ENCODE measurements at regions not wholly inside any gene's neighbourhood (a gene's known extent, or its start where the extent isn't known, plus 50 kb on each side); places are given as distances from the start of the nearest gene placed in this dataset.

DNA sequence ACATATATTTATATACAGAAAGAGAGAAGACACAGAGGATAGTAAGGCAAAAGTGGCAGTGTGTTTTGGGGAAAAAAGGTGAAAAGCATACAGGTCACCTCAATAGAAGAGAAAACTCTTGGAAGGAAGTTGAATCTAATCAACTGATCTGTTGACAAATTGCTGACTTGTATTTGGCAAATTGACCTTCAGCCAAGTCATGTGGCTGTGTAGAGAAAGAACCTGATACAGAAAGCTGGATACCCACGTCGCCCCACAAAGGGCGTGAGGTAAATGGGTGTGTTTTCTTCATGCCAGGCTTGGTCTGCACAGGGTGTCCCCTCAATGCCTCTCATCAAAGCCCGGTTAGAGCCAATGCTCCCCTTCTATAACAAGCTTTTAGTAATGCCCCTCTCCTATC, 230.0 kb upstream of the KLHL29 start:
- DNase-seq (ENCODE audit: low spot score) (no peak), ATAC-seq (no peak)
- TF ChIP-seq ZNF396 (CRISPR knock-in tag; IDR thresholded peaks at IDR 0.05; ENCODE audit: borderline replicate concordance) (no peak), SMAD4 (CRISPR knock-in tag; IDR thresholded peaks at IDR 0.05) (no peak), NFATC4 (CRISPR knock-in tag; IDR thresholded peaks at IDR 0.05) (no peak), ZNF671 (CRISPR knock-in tag; IDR thresholded peaks at IDR 0.05) (no peak), ZNF423 (CRISPR knock-in tag; IDR thresholded peaks at IDR 0.05) (no peak), OVOL2 (CRISPR knock-in tag; IDR thresholded peaks at IDR 0.05; ENCODE audit: borderline replicate concordance) (no peak), IRF2 (CRISPR knock-in tag; IDR thresholded peaks at IDR 0.05; ENCODE audit: borderline replicate concordance, low read depth) (no peak), NFE2L1 (CRISPR knock-in tag; IDR thresholded peaks at IDR 0.05) (no peak), CREM (CRISPR knock-in tag; IDR thresholded peaks at IDR 0.05) (no peak), GABPB1 (CRISPR knock-in tag; IDR thresholded peaks at IDR 0.05) (no peak), FOXJ3 (CRISPR knock-in tag; IDR thresholded peaks at IDR 0.05; ENCODE audit: borderline replicate concordance) (no peak), ZNF219 (CRISPR knock-in tag; IDR thresholded peaks at IDR 0.05; ENCODE audit: borderline replicate concordance) (no peak), FOXK1 (CRISPR knock-in tag; IDR thresholded peaks at IDR 0.05) (no peak)
- TF ChIP-seq, protein P1, sequence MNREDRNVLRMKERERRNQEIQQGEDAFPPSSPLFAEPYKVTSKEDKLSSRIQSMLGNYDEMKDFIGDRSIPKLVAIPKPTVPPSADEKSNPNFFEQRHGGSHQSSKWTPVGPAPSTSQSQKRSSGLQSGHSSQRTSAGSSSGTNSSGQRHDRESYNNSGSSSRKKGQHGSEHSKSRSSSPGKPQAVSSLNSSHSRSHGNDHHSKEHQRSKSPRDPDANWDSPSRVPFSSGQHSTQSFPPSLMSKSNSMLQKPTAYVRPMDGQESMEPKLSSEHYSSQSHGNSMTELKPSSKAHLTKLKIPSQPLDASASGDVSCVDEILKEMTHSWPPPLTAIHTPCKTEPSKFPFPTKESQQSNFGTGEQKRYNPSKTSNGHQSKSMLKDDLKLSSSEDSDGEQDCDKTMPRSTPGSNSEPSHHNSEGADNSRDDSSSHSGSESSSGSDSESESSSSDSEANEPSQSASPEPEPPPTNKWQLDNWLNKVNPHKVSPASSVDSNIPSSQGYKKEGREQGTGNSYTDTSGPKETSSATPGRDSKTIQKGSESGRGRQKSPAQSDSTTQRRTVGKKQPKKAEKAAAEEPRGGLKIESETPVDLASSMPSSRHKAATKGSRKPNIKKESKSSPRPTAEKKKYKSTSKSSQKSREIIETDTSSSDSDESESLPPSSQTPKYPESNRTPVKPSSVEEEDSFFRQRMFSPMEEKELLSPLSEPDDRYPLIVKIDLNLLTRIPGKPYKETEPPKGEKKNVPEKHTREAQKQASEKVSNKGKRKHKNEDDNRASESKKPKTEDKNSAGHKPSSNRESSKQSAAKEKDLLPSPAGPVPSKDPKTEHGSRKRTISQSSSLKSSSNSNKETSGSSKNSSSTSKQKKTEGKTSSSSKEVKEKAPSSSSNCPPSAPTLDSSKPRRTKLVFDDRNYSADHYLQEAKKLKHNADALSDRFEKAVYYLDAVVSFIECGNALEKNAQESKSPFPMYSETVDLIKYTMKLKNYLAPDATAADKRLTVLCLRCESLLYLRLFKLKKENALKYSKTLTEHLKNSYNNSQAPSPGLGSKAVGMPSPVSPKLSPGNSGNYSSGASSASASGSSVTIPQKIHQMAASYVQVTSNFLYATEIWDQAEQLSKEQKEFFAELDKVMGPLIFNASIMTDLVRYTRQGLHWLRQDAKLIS (CRISPR knock-in tag; IDR thresholded peaks at IDR 0.05; ENCODE audit: borderline replicate concordance) = no peak
- TF ChIP-seq, protein P2, sequence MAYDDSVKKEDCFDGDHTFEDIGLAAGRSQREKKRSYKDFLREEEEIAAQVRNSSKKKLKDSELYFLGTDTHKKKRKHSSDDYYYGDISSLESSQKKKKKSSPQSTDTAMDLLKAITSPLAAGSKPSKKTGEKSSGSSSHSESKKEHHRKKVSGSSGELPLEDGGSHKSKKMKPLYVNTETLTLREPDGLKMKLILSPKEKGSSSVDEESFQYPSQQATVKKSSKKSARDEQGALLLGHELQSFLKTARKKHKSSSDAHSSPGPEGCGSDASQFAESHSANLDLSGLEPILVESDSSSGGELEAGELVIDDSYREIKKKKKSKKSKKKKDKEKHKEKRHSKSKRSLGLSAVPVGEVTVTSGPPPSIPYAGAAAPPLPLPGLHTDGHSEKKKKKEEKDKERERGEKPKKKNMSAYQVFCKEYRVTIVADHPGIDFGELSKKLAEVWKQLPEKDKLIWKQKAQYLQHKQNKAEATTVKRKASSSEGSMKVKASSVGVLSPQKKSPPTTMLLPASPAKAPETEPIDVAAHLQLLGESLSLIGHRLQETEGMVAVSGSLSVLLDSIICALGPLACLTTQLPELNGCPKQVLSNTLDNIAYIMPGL (CRISPR knock-in tag; IDR thresholded peaks at IDR 0.05) = no peak
- TF ChIP-seq, protein P3, sequence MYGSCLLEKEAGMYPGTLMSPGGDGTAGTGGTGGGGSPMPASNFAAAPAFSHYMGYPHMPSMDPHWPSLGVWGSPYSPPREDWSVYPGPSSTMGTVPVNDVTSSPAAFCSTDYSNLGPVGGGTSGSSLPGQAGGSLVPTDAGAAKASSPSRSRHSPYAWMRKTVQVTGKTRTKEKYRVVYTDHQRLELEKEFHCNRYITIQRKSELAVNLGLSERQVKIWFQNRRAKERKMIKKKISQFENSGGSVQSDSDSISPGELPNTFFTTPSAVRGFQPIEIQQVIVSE (CRISPR knock-in tag; IDR thresholded peaks at IDR 0.05; ENCODE audit: borderline replicate concordance) = no peak
- TF ChIP-seq, protein P4, sequence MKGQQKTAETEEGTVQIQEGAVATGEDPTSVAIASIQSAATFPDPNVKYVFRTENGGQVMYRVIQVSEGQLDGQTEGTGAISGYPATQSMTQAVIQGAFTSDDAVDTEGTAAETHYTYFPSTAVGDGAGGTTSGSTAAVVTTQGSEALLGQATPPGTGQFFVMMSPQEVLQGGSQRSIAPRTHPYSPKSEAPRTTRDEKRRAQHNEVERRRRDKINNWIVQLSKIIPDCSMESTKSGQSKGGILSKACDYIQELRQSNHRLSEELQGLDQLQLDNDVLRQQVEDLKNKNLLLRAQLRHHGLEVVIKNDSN (CRISPR knock-in tag; IDR thresholded peaks at IDR 0.05) = no peak
- TF ChIP-seq, protein P5, sequence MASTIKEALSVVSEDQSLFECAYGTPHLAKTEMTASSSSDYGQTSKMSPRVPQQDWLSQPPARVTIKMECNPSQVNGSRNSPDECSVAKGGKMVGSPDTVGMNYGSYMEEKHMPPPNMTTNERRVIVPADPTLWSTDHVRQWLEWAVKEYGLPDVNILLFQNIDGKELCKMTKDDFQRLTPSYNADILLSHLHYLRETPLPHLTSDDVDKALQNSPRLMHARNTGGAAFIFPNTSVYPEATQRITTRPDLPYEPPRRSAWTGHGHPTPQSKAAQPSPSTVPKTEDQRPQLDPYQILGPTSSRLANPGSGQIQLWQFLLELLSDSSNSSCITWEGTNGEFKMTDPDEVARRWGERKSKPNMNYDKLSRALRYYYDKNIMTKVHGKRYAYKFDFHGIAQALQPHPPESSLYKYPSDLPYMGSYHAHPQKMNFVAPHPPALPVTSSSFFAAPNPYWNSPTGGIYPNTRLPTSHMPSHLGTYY (CRISPR knock-in tag; IDR thresholded peaks at IDR 0.05) = no peak
- TF ChIP-seq, protein P6, sequence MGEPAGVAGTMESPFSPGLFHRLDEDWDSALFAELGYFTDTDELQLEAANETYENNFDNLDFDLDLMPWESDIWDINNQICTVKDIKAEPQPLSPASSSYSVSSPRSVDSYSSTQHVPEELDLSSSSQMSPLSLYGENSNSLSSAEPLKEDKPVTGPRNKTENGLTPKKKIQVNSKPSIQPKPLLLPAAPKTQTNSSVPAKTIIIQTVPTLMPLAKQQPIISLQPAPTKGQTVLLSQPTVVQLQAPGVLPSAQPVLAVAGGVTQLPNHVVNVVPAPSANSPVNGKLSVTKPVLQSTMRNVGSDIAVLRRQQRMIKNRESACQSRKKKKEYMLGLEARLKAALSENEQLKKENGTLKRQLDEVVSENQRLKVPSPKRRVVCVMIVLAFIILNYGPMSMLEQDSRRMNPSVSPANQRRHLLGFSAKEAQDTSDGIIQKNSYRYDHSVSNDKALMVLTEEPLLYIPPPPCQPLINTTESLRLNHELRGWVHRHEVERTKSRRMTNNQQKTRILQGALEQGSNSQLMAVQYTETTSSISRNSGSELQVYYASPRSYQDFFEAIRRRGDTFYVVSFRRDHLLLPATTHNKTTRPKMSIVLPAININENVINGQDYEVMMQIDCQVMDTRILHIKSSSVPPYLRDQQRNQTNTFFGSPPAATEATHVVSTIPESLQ (CRISPR knock-in tag; IDR thresholded peaks at IDR 0.05) = no peak
- TF ChIP-seq, protein P7, sequence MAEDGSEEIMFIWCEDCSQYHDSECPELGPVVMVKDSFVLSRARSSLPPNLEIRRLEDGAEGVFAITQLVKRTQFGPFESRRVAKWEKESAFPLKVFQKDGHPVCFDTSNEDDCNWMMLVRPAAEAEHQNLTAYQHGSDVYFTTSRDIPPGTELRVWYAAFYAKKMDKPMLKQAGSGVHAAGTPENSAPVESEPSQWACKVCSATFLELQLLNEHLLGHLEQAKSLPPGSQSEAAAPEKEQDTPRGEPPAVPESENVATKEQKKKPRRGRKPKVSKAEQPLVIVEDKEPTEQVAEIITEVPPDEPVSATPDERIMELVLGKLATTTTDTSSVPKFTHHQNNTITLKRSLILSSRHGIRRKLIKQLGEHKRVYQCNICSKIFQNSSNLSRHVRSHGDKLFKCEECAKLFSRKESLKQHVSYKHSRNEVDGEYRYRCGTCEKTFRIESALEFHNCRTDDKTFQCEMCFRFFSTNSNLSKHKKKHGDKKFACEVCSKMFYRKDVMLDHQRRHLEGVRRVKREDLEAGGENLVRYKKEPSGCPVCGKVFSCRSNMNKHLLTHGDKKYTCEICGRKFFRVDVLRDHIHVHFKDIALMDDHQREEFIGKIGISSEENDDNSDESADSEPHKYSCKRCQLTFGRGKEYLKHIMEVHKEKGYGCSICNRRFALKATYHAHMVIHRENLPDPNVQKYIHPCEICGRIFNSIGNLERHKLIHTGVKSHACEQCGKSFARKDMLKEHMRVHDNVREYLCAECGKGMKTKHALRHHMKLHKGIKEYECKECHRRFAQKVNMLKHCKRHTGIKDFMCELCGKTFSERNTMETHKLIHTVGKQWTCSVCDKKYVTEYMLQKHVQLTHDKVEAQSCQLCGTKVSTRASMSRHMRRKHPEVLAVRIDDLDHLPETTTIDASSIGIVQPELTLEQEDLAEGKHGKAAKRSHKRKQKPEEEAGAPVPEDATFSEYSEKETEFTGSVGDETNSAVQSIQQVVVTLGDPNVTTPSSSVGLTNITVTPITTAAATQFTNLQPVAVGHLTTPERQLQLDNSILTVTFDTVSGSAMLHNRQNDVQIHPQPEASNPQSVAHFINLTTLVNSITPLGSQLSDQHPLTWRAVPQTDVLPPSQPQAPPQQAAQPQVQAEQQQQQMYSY (CRISPR knock-in tag; IDR thresholded peaks at IDR 0.05) = no peak
- 0 out of 2 replicates have a peak, but pooled peaks cover 3% of the 10 kb centered on the region for H3K4me1 Mint-ChIP-seq
- H3K9me3 Mint-ChIP-seq = peaks cover 3% of the 10 kb centered on the region
- no peaks in the 10 kb centered on the region for H3K27me3 Mint-ChIP-seq (ENCODE audit: low read depth)
- ChIA-PET CTCF (no interaction called here), POLR2A (no interaction called here)
- H3K4me3 Mint-ChIP-seq = no peak overlapping the region
- H3K36me3 Mint-ChIP-seq = no peaks in the 10 kb centered on the region
- no peak overlapping the region for H3K27ac Mint-ChIP-seq

Measured in WTC11 (cell line).